ENCODE measurements at regions not wholly inside any gene's neighbourhood (a gene's known extent, or its start where the extent isn't known, plus 50 kb on each side); places are given as distances from the start of the nearest gene placed in this dataset.

GRCh38 chr4:14864365-14865030, 137.8 kb upstream of the CPEB2 start:
- Histone ChIP-seq H2BK15ac (ENCODE audit: low read length) (no peak overlapping the region), H3K27ac (ENCODE audit: low read depth, low read length) (no peak overlapping the region), H3K27me3 (replicated peaks in 1 of 4; ENCODE audit: control insufficient read depth in 3 of 4, extremely low read depth in 1 of 4, insufficient read depth in 3 of 4, low read length in 3 of 4) (no peaks in the 10 kb centered on the region), H2BK20ac (ENCODE audit: low read length) (no peak overlapping the region), H3K9me3 (ENCODE audit: insufficient read depth in 2 of 2, low read depth in 1 of 2, low read length in 1 of 2) (no peaks in the 10 kb centered on the region), H2AK5ac (ENCODE audit: low read depth, low read length) (no peak overlapping the region), H3K23me2 (ENCODE audit: low read depth, low read length) (no peaks in the 10 kb centered on the region), H2BK12ac (ENCODE audit: low read depth, low read length) (no peak overlapping the region), H3K14ac (ENCODE audit: insufficient read length) (no peak overlapping the region), H3K56ac (replicated peaks; ENCODE audit: insufficient read length, low read depth, low read length) (no peak overlapping the region), H3K4me2 (ENCODE audit: insufficient read depth in 1 of 2, low read depth in 2 of 2, low read length in 2 of 2) (no peak overlapping the region), H3K4me1 (replicated peaks in 1 of 4; ENCODE audit: control insufficient read depth in 3 of 4, insufficient read depth in 4 of 4, low read length in 3 of 4) (peaks cover 0 to 6% (median 0%) of the 10 kb centered on the region in 4 experiments; a peak in 1 of 7 replicates), H4K91ac (replicated peaks; ENCODE audit: insufficient read length, low read length) (no peak overlapping the region), H3K4me3 (ENCODE audit: extremely low read depth in 1 of 4, insufficient read depth in 2 of 4, low read depth in 3 of 4, low read length in 4 of 4) (no peak overlapping the region), H4K20me1 (replicated peaks in 1 of 2; ENCODE audit: control insufficient read depth in 1 of 2, insufficient read depth in 2 of 2, low read length in 2 of 2) (no peaks in the 10 kb centered on the region), H3K36me3 (ENCODE audit: control insufficient read depth in 2 of 4, insufficient read depth in 4 of 4, low read length in 3 of 4) (no peaks in the 10 kb centered on the region), H3K18ac (ENCODE audit: extremely low read depth, low read length) (no peak overlapping the region), H3K4ac (replicated peaks; ENCODE audit: insufficient read length, low read depth, low read length) (no peak overlapping the region), H2BK5ac (ENCODE audit: low read depth, low read length) (no peak overlapping the region), H2AFZ (ENCODE audit: low read length) (no peak overlapping the region), H3K79me1 (ENCODE audit: low read depth, low read length) (no peaks in the 10 kb centered on the region), H4K8ac (ENCODE audit: extremely low read depth, insufficient read depth, low read length) (no peak overlapping the region), H3K23ac (ENCODE audit: insufficient read length) (no peak overlapping the region), H2BK120ac (replicated peaks; ENCODE audit: low read depth, low read length) (no peak overlapping the region), H4K5ac (ENCODE audit: insufficient read length, low read depth, low read length) (no peak overlapping the region), H3K9ac (replicated peaks in 1 of 4; ENCODE audit: extremely low read depth in 1 of 4, low read depth in 3 of 4, low read length in 3 of 4) (no peak overlapping the region), H3K79me2 (ENCODE audit: control insufficient read depth in 1 of 2, insufficient read depth in 2 of 2, low read length in 2 of 2) (no peaks in the 10 kb centered on the region)
- 93% methylated on average over 3 of the region's 3 CpGs; no CpG with 5 or more reads in 1 of the 2 experiments for WGBS, 2 experiments (ENCODE audit: extremely low coverage in 1 of 2, insufficient coverage in 1 of 2, insufficient read length in 1 of 2, insufficient replicate concordance in 2 of 2, low coverage in 1 of 2, low lambda C conversion rate in 2 of 2, missing lambda C conversion rate in 1 of 2)
- CTCF ChIA-PET (ENCODE audit: partially characterized antibody): no interaction called here
- no peak for FAIRE-seq
- POLR2A ChIA-PET (ENCODE audit: partially characterized antibody): no interaction called here
- DNase-seq (ENCODE audit: low read depth in 1 of 2, low spot score in 2 of 2): no peak
- TF ChIP-seq KDM4A (IDR thresholded peaks at IDR 0.05; ENCODE audit: low read depth, low read length, severe bottlenecking): no peak
- TF ChIP-seq EGR1 (IDR thresholded peaks at IDR 0.05; ENCODE audit: borderline replicate concordance, low read depth, low read length): no peak
- no peak for TF ChIP-seq RAD21 (IDR thresholded peaks at IDR 0.05 in 1 of 2, conservative IDR thresholded peaks at IDR 0.05 in 1 of 2; ENCODE audit: low read depth in 2 of 2, low read length in 2 of 2)
- TF ChIP-seq RXRA (IDR thresholded peaks at IDR 0.05; ENCODE audit: insufficient read depth, low read depth, low read length): no peak
- TF ChIP-seq SP2 (IDR thresholded peaks at IDR 0.05; ENCODE audit: low read length): no peak
- no peak for TF ChIP-seq SUZ12 (IDR thresholded peaks at IDR 0.05; ENCODE audit: low read length)
- no peak for TF ChIP-seq YY1 (IDR thresholded peaks at IDR 0.05; ENCODE audit: low read depth, low read length)
- no peak for TF ChIP-seq MAX (IDR thresholded peaks at IDR 0.05)
- no peak for TF ChIP-seq POLR2AphosphoS5 (IDR thresholded peaks at IDR 0.05; ENCODE audit: low read depth, low read length)
- no peak for TF ChIP-seq TBP (IDR thresholded peaks at IDR 0.05; ENCODE audit: low read depth, low read length)
- TF ChIP-seq SAP30 (IDR thresholded peaks at IDR 0.05; ENCODE audit: insufficient read depth, insufficient replicate concordance, low read length): no peak
- TF ChIP-seq FOSL1 (IDR thresholded peaks at IDR 0.05; ENCODE audit: insufficient read depth, low read depth, low read length): no peak
- no peak for TF ChIP-seq EP300 (IDR thresholded peaks at IDR 0.05; ENCODE audit: borderline replicate concordance in 1 of 2, low read depth in 2 of 2, low read length in 2 of 2)

All from H1 (cell line).